Activated CD8-positive, alpha-beta T cell treated with anti-CD3 and anti-CD28 coated beads, Interleukin-2, amount 10 ng/mL, durations not matched to agents 7 days and 5 days (primary cell): ENCODE measurements at regions not wholly inside any gene's neighbourhood (a gene's known extent, or its start where the extent isn't known, plus 50 kb on each side); places are given as distances from the start of the nearest gene placed in this dataset.

Experiments used
- ATAC-seq: fragments of 150-1000 bp; cut with Tn5 transposase; one replicate; pipeline ENCODE4 v1.10.0; 2021; ENCODE audit warnings: moderate library complexity
- CTCF ChIA-PET: fragments of 350-600 bp; sonication (Branson Sonifier 250); formaldehyde crosslinking; loops from one replicate; lab custom pipeline; 2021; ENCODE audit warnings: antibody characterized with exemption; lab: Charles Lee
- POLR2A ChIA-PET: fragments of 350-600 bp; sonication (Branson Sonifier 250); formaldehyde crosslinking; loops from one replicate; lab custom pipeline; 2021; ENCODE audit warnings: antibody characterized with exemption; lab: Charles Lee
- DNase-seq: peaks from one replicate; pipeline ENCODE4 v3.0.0-alpha.2; 2020
- H3K27ac Mint-ChIP-seq: one replicate; pipeline ENCODE4 v1.8.0; 2021; ENCODE audit warnings: mild to moderate bottlenecking, mixed read lengths
- H3K27me3 Mint-ChIP-seq: one replicate; pipeline ENCODE4 v1.8.0; 2021; ENCODE audit warnings: low read depth, mixed read lengths
- H3K36me3 Mint-ChIP-seq: one replicate; pipeline ENCODE4 v1.8.0; 2021; ENCODE audit warnings: low read depth, mixed read lengths
- H3K4me1 Mint-ChIP-seq: one replicate; pipeline ENCODE4 v1.8.0; 2021; ENCODE audit warnings: low read depth, mixed read lengths
- H3K4me3 Mint-ChIP-seq: one replicate; pipeline ENCODE4 v1.8.0; 2021; ENCODE audit warnings: mild to moderate bottlenecking, mixed read lengths
- H3K9me3 Mint-ChIP-seq: one replicate; pipeline ENCODE4 v1.8.0; 2022; ENCODE audit warnings: mixed read lengths; ENCODE audit not compliant: insufficient read depth

DNA sequence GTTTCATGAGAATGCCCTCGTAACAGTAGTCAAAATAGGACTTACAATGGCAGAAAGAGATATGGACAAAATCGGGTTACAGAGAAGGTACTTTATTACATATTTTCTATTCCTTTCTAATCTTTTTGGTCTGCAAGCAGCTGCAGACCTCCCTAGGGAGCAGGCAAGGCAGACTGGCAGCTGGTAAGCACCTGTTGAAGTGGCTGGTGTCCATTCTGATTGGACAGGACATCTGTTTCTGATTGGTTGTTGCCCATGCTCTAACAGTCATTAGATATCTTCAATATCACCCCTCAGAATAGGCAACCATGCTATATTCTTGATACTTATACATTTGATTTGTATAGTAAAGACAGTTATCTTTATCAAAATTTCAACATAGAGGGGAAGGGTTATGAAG is 606.3 kb downstream of the KCNJ2 start:
- POLR2A ChIA-PET = no interaction called here
- no peaks in the 10 kb centered on the region for H3K4me1 Mint-ChIP-seq
- no peak overlapping the region for H3K27ac Mint-ChIP-seq
- DNase-seq (no peak), ATAC-seq (no peak)
- CTCF ChIA-PET = no interaction called here
- no peaks in the 10 kb centered on the region for H3K36me3 Mint-ChIP-seq
- H3K4me3 Mint-ChIP-seq = no peak overlapping the region
- no peaks in the 10 kb centered on the region for H3K27me3 Mint-ChIP-seq
- H3K9me3 Mint-ChIP-seq = no peaks in the 10 kb centered on the region

GRCh38 chr17:70776441-70776840 is 607.1 kb downstream of the KCNJ2 start:
- no peak overlapping the region for H3K4me3 Mint-ChIP-seq
- no peak for DNase-seq
- ChIA-PET CTCF (no interaction called here), POLR2A (no interaction called here)
- H3K27me3 Mint-ChIP-seq = no peaks in the 10 kb centered on the region
- no peaks in the 10 kb centered on the region for H3K36me3 Mint-ChIP-seq
- H3K27ac Mint-ChIP-seq = no peak overlapping the region
- ATAC-seq = no peak
- no peaks in the 10 kb centered on the region for H3K9me3 Mint-ChIP-seq
- no peaks in the 10 kb centered on the region for H3K4me1 Mint-ChIP-seq

DNA sequence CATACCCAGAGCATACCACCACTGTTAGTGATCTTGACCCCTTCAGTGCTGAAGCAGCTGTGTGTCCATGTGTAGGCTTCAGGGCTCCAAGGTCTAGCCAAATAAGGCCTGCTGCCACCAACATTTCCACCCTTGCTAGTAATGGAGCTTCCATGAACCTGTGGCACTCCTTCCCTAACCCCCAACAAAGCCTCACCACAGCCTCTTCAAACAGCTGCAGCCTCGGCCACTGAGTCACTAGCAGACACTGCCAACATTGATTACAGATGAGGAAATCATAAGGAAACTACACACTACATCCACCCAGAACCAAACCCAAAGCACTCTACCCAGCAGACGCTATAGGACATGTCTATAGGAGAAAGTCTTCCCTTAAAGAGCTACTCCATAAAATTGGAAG is 610.7 kb downstream of the KCNJ2 start:
- CTCF ChIA-PET = no interaction called here

GRCh38 chr17:70786081-70786480 is 616.7 kb downstream of the KCNJ2 start:
- H3K27me3 Mint-ChIP-seq = no peaks in the 10 kb centered on the region
- H3K36me3 Mint-ChIP-seq = no peaks in the 10 kb centered on the region
- H3K9me3 Mint-ChIP-seq = peaks cover 3% of the 10 kb centered on the region
- ChIA-PET POLR2A (no interaction called here), CTCF (no interaction called here)
- no peaks in the 10 kb centered on the region for H3K4me1 Mint-ChIP-seq
- no peak overlapping the region for H3K27ac Mint-ChIP-seq
- ATAC-seq (no peak), DNase-seq (no peak)
- no peak overlapping the region for H3K4me3 Mint-ChIP-seq

More for the DNA sequence above, 610.7 kb downstream of the KCNJ2 start:
- H3K27me3 Mint-ChIP-seq = no peaks in the 10 kb centered on the region
- ATAC-seq (no peak), DNase-seq (no peak)
- peaks cover 3% of the 10 kb centered on the region for H3K9me3 Mint-ChIP-seq
- H3K4me1 Mint-ChIP-seq = no peaks in the 10 kb centered on the region
- H3K4me3 Mint-ChIP-seq = no peak overlapping the region
- H3K27ac Mint-ChIP-seq = no peak overlapping the region
- POLR2A ChIA-PET = interaction anchor here (0.6 kb wide), 1 partner anchor 1069 kb away, joined by 3 read pairs; no protein-coding TSS in a partner anchor
- no peaks in the 10 kb centered on the region for H3K36me3 Mint-ChIP-seq

DNA sequence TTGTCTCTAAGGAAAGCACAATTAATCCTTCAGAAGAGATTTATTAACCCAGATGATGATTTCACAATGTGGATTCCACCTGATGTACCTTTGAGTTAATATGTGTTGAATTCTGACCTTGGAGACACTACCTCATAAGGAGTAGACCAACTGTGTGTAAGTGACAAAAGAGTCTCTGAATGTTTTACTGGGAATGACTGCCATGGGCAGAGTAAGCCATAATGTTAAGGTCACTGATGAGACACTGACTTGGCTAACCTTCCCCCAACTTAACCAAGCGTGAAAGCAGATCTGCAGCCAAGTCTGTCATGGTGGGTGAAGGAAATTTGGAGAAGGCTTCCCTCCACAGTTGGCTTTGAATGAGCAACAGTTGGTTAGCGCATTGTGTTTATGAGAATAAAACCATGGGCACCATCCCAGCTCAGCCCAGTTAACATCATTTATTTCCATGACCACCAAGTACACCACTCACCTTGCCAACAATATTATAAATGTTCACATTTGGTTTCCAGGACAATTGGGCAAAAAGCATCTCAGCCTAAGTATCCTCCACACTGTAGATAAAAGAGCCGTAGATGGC is 618.5 kb downstream of the KCNJ2 start:
- DNase-seq (no peak), ATAC-seq (no peak)
- ChIA-PET CTCF (interaction anchor here (0.6 kb wide), 1 partner anchor 13 kb away, joined by 3 read pairs; no protein-coding TSS in a partner anchor), POLR2A (no interaction called here)
- H3K4me1 Mint-ChIP-seq = no peaks in the 10 kb centered on the region
- no peaks in the 10 kb centered on the region for H3K36me3 Mint-ChIP-seq
- no peaks in the 10 kb centered on the region for H3K27me3 Mint-ChIP-seq
- no peak overlapping the region for H3K27ac Mint-ChIP-seq
- H3K4me3 Mint-ChIP-seq = no peak overlapping the region
- H3K9me3 Mint-ChIP-seq = peaks cover 3% of the 10 kb centered on the region

DNA sequence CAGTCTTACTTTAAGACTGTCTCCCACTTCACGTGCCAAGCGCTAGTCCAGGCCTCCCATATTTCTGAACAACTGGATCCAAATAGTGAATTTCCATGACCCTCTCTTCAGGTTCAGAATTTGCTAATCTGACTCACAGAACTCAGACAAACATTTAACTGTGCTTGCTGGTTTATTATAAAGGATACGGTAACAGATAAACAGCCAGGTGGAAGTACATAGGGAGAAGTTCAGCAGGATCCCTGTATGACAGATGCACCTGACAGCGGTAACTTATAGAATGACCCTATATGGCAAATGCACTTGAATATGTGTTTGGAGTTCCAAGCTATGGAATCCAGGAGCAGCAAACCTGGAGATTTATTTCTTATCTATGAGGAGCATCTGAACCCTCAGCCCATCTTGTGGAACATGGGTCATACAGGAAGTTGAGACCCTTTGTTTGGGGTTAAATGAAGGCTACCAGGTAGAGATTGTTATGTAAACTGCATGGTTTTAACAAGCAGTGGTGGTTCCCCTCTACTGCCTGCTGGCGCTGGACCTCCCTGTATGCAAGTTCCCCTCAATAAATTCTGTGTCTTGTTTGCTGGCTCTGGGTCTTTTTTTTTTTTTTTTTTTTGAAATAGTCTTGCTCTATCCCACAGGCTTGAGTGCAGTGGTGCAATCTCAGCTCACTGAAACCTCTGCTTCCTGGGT is 622.6 kb downstream of the KCNJ2 start:
- POLR2A ChIA-PET = no interaction called here
- no peaks in the 10 kb centered on the region for H3K27me3 Mint-ChIP-seq
- no peak overlapping the region for H3K4me3 Mint-ChIP-seq
- CTCF ChIA-PET = no interaction called here
- DNase-seq = no peak
- H3K36me3 Mint-ChIP-seq = no peaks in the 10 kb centered on the region
- no peak for ATAC-seq
- no peak overlapping the region for H3K27ac Mint-ChIP-seq
- no peaks in the 10 kb centered on the region for H3K9me3 Mint-ChIP-seq
- no peaks in the 10 kb centered on the region for H3K4me1 Mint-ChIP-seq

DNA sequence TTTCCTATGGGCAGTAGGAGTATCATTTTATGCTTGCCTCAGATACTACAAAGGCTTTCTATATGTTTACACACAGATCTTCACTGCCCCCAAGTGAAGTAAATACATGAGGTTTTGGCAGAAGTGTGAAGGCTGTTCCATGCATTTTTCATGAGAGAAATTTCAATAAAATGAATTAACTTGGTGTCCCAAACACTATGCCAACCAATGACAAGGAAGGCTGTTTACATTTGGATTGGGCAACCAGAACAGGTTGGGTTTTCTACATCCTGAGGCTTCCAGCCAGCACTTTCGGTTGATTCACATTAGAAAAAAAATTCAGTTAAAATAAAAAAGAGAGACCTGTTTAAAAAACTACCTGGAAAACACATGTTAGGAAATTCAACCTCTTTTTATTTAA is 625.4 kb downstream of the KCNJ2 start:
- ATAC-seq (no peak), DNase-seq (no peak)
- Mint-ChIP-seq H3K4me3 (no peak overlapping the region), H3K27ac (no peak overlapping the region), H3K36me3 (no peaks in the 10 kb centered on the region), H3K9me3 (no peaks in the 10 kb centered on the region), H3K27me3 (no peaks in the 10 kb centered on the region), H3K4me1 (no peaks in the 10 kb centered on the region)
- CTCF ChIA-PET = no interaction called here
- POLR2A ChIA-PET = no interaction called here

DNA sequence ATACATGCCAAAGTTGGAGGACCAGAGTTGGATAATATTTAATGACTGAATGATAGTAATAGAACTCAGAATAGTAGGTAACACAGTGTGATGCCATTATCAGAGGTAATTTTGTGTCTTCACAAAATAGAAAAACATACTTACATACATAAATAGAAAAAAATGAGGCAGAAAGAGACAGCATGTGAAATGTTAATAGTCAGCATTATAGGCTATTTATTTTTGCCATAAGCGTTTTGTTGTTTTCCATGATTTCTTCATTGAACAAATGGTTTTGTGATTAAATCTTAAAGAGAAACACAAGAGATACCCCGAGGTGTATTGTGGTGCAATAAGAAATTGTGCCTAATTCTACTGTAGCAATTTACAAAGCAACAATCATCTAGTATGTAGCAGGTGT is 626.3 kb downstream of the KCNJ2 start:
- Mint-ChIP-seq H3K9me3 (no peaks in the 10 kb centered on the region), H3K4me1 (no peaks in the 10 kb centered on the region), H3K4me3 (no peak overlapping the region), H3K27me3 (no peaks in the 10 kb centered on the region), H3K27ac (no peak overlapping the region), H3K36me3 (no peaks in the 10 kb centered on the region)
- DNase-seq (no peak), ATAC-seq (no peak)
- POLR2A ChIA-PET = no interaction called here
- CTCF ChIA-PET = no interaction called here

GRCh38 chr17:70796757-70797156 is 627.4 kb downstream of the KCNJ2 start:
- H3K4me3 Mint-ChIP-seq = no peak overlapping the region
- ATAC-seq (no peak), DNase-seq (no peak)
- no peaks in the 10 kb centered on the region for H3K4me1 Mint-ChIP-seq
- H3K27ac Mint-ChIP-seq = no peak overlapping the region
- no peaks in the 10 kb centered on the region for H3K27me3 Mint-ChIP-seq
- ChIA-PET CTCF (no interaction called here), POLR2A (no interaction called here)
- H3K9me3 Mint-ChIP-seq = no peaks in the 10 kb centered on the region
- no peaks in the 10 kb centered on the region for H3K36me3 Mint-ChIP-seq

GRCh38 chr17:70797166-70797565 is 627.8 kb downstream of the KCNJ2 start:
- Mint-ChIP-seq H3K4me3 (no peak overlapping the region), H3K27ac (no peak overlapping the region), H3K9me3 (no peaks in the 10 kb centered on the region), H3K27me3 (no peaks in the 10 kb centered on the region), H3K4me1 (no peaks in the 10 kb centered on the region), H3K36me3 (no peaks in the 10 kb centered on the region)
- ATAC-seq (no peak), DNase-seq (no peak)
- CTCF ChIA-PET = no interaction called here
- POLR2A ChIA-PET = no interaction called here

- ATAC-seq = no peak
- no peaks in the 10 kb centered on the region for H3K27me3 Mint-ChIP-seq
- H3K4me1 Mint-ChIP-seq = no peaks in the 10 kb centered on the region
- H3K36me3 Mint-ChIP-seq = no peaks in the 10 kb centered on the region
- no peaks in the 10 kb centered on the region for H3K9me3 Mint-ChIP-seq
- POLR2A ChIA-PET = no interaction called here
- H3K27ac Mint-ChIP-seq = no peak overlapping the region
- H3K4me3 Mint-ChIP-seq = no peak overlapping the region
- CTCF ChIA-PET = no interaction called here
- no peak for DNase-seq
These were observed 634.8 kb downstream of the KCNJ2 start for GRCh38 chr17:70804161-70804560.

GRCh38 chr17:70808596-70808995 is 639.3 kb downstream of the KCNJ2 start:
- POLR2A ChIA-PET = no interaction called here
- H3K27me3 Mint-ChIP-seq = no peaks in the 10 kb centered on the region

More at GRCh38 chr17:70808596-70808995, 639.3 kb downstream of the KCNJ2 start:
- ATAC-seq (no peak), DNase-seq (no peak)
- CTCF ChIA-PET = no interaction called here
- no peaks in the 10 kb centered on the region for H3K9me3 Mint-ChIP-seq
- no peaks in the 10 kb centered on the region for H3K36me3 Mint-ChIP-seq
- H3K4me3 Mint-ChIP-seq = no peak overlapping the region
- H3K27ac Mint-ChIP-seq = no peak overlapping the region
- H3K4me1 Mint-ChIP-seq = no peaks in the 10 kb centered on the region
